A673 (cell line): ENCODE measurements at regions not wholly inside any gene's neighbourhood (a gene's known extent, or its start where the extent isn't known, plus 50 kb on each side); places are given as distances from the start of the nearest gene placed in this dataset.

Source experiments
- BruUV-seq: library from RNA; stranded (reverse); fragments of 400-500 nt; replicated peaks from 2 replicates; lab custom pipeline; 2021; lab: Mats Ljungman, UMichigan
- CTCF ChIA-PET: fragments of 300-600 bp; sonication (Branson Sonifier 250); formaldehyde crosslinking; loops from one replicate; lab custom pipeline; 2022; ENCODE audit warnings: antibody characterized with exemption; lab: Charles Lee
- POLR2A ChIA-PET: fragments of 300-600 bp; sonication (Branson Sonifier 250); formaldehyde crosslinking; loops from one replicate; lab custom pipeline; 2022; ENCODE audit warnings: antibody characterized with exemption; ENCODE audit not compliant: low non-redundant PET; lab: Charles Lee
- DNase-seq: peaks from one replicate; pipeline ENCODE4 v3.0.0-alpha.2; 2015; ENCODE audit warnings: low spot score
- H3K27ac ChIP-seq: fragments of 200-600 bp; sonication (generic); 2 replicates; pipeline ENCODE4 v1.5.1; 2016; ENCODE audit warnings: mixed run types, low read depth, mild to moderate bottlenecking, mixed read lengths, antibody characterized with exemption, low read length; ENCODE audit not compliant: poor library complexity, severe bottlenecking
- H3K27me3 ChIP-seq: fragments of 200-600 bp; sonication (generic); replicated peaks from 2 replicates; pipeline ENCODE4 v1.6.1; 2017; ENCODE audit warnings: mixed run types, low read depth, mild to moderate bottlenecking, mixed read lengths, antibody characterized with exemption, low read length; ENCODE audit not compliant: insufficient read depth, poor library complexity
- H3K36me3 ChIP-seq: fragments of 200-600 bp; sonication (generic); 2 replicates; pipeline ENCODE4 v1.6.1; 2016; ENCODE audit warnings: mixed run types, mild to moderate bottlenecking, mixed read lengths, antibody characterized with exemption, low read length; ENCODE audit not compliant: insufficient read depth, poor library complexity, severe bottlenecking
- H3K4me1 ChIP-seq: fragments of 200-600 bp; sonication (generic); 2 replicates; pipeline ENCODE4 v1.6.1; 2017; ENCODE audit warnings: mixed run types, mild to moderate bottlenecking, mixed read lengths, antibody characterized with exemption, low read length; ENCODE audit not compliant: insufficient read depth, poor library complexity, severe bottlenecking
- H3K4me3 ChIP-seq: fragments of 200-600 bp; sonication (generic); 2 replicates; pipeline ENCODE4 v1.5.1; 2016; ENCODE audit warnings: low read depth, mixed run types, mild to moderate bottlenecking, mixed read lengths, low read length; ENCODE audit not compliant: poor library complexity, severe bottlenecking
- H3K9me3 ChIP-seq: fragments of 200-600 bp; sonication (generic); 2 replicates; pipeline ENCODE4 v1.6.1; 2016; ENCODE audit warnings: mixed run types, low read depth, mild to moderate bottlenecking, mixed read lengths, antibody characterized with exemption, low read length; ENCODE audit not compliant: poor library complexity, severe bottlenecking
- CTCF ChIP-seq: fragments of 300-800, 200-600 bp; sonication (generic); conservative IDR thresholded peaks from 2 replicates; pipeline ENCODE4 v1.5.1; 2017; ENCODE audit warnings: low read depth, mild to moderate bottlenecking, antibody characterized with exemption, low read length, moderate library complexity, mixed read lengths
- EZH2 ChIP-seq: fragments of 200-600 bp; sonication (generic); IDR thresholded peaks from 2 replicates; pipeline ENCODE4 v1.6.1; 2017; ENCODE audit warnings: borderline replicate concordance, low read depth, mild to moderate bottlenecking, mixed read lengths, antibody characterized with exemption, low read length; ENCODE audit not compliant: poor library complexity, severe bottlenecking
- intact Hi-C: fragments of 100-400 bp; cut with micrococcal nuclease; formaldehyde crosslinking; loops from one replicate; pipeline ENCODE4 v1.10.0; 2022; ENCODE audit not compliant: unreplicated experiment

- ChIA-PET POLR2A (no interaction called here), CTCF (no interaction called here)
- no TSS peak for BruUV-seq
- no peak overlapping the region for H3K27ac ChIP-seq
- TF ChIP-seq EZH2, result no peak
- no peak for TF ChIP-seq CTCF
- H3K36me3 ChIP-seq, result no peaks in the 10 kb centered on the region
- no peaks in the 10 kb centered on the region for H3K27me3 ChIP-seq
- H3K4me3 ChIP-seq, result no peak overlapping the region
- DNase-seq, result no peak
- H3K9me3 ChIP-seq, result no peaks in the 10 kb centered on the region
- H3K4me1 ChIP-seq, result no peaks in the 10 kb centered on the region
- intact Hi-C loops, result no loop called here
Measured at GRCh38 chr7:124480036-124480820, 285.4 kb downstream of the GPR37 start.

GRCh38 chr7:124462249-124462648 lies 303.3 kb downstream of the GPR37 start:
- Histone ChIP-seq H3K36me3 (no peaks in the 10 kb centered on the region), H3K27me3 (no peaks in the 10 kb centered on the region), H3K27ac (no peak overlapping the region), H3K9me3 (no peaks in the 10 kb centered on the region), H3K4me3 (no peak overlapping the region), H3K4me1 (peaks cover 4% of the 10 kb centered on the region)
- DNase-seq, result no peak
- TF ChIP-seq EZH2, result no peak
- no peak for TF ChIP-seq CTCF
- no TSS peak for BruUV-seq
- CTCF ChIA-PET, result no interaction called here
- intact Hi-C loops, result no loop called here
- POLR2A ChIA-PET, result no interaction called here

- POLR2A ChIA-PET, result no interaction called here
- Histone ChIP-seq H3K4me3 (no peak overlapping the region), H3K36me3 (no peaks in the 10 kb centered on the region), H3K9me3 (no peaks in the 10 kb centered on the region), H3K27ac (no peak overlapping the region), H3K27me3 (no peaks in the 10 kb centered on the region), H3K4me1 (peaks cover 4% of the 10 kb centered on the region)
- intact Hi-C loops, result no loop called here
- TF ChIP-seq EZH2 (no peak), CTCF (no peak)
- no TSS peak for BruUV-seq
- CTCF ChIA-PET, result no interaction called here
- no peak for DNase-seq
Measured at GRCh38 chr7:124460555-124460954, 305.0 kb downstream of the GPR37 start.
